HG03064 (cell line): ENCODE measurements at regions not wholly inside any gene's neighbourhood (a gene's known extent, or its start where the extent isn't known, plus 50 kb on each side); places are given as distances from the start of the nearest gene placed in this dataset.

ENCODE experiments used
- ATAC-seq: cut with Tn5 transposase; IDR thresholded peaks from one replicate; pipeline ENCODE4 v1.9.1; 2021; ENCODE audit warnings: low read depth; ENCODE audit not compliant: unreplicated experiment

GRCh38 chr13:73497430-73497829 lies 438.6 kb downstream of the KLF5 start:
- no peak for ATAC-seq

GRCh38 chr13:73496711-73497110 lies 437.9 kb downstream of the KLF5 start:
- no peak for ATAC-seq

GRCh38 chr13:73492811-73493210 lies 434.0 kb downstream of the KLF5 start:
- no peak for ATAC-seq

GRCh38 chr13:73482556-73482955 lies 423.8 kb downstream of the KLF5 start:
- no peak for ATAC-seq

- no peak for ATAC-seq
These were observed 423.2 kb downstream of the KLF5 start for GRCh38 chr13:73481886-73482445.

GRCh38 chr13:73480779-73481559 lies 422.2 kb downstream of the KLF5 start:
- ATAC-seq = no peak

- no peak for ATAC-seq
These were observed 421.1 kb downstream of the KLF5 start for GRCh38 chr13:73479856-73480255.

GRCh38 chr13:73479351-73479750 lies 420.5 kb downstream of the KLF5 start:
- no peak for ATAC-seq

- no peak for ATAC-seq
These were observed 418.6 kb downstream of the KLF5 start for GRCh38 chr13:73477441-73477840.

GRCh38 chr13:73473016-73473415 lies 414.2 kb downstream of the KLF5 start:
- ATAC-seq = no peak

- no peak for ATAC-seq
These were observed 408.3 kb downstream of the KLF5 start for GRCh38 chr13:73467125-73467524.

GRCh38 chr13:73466561-73466960 lies 407.8 kb downstream of the KLF5 start:
- no peak for ATAC-seq

- ATAC-seq = no peak
These were observed 406.8 kb downstream of the KLF5 start for GRCh38 chr13:73465617-73465971.

- ATAC-seq = no peak
These were observed 406.2 kb downstream of the KLF5 start for GRCh38 chr13:73464758-73465616.

GRCh38 chr13:73462241-73462640 lies 403.4 kb downstream of the KLF5 start:
- ATAC-seq = no peak

- no peak for ATAC-seq
These were observed 392.6 kb downstream of the KLF5 start for GRCh38 chr13:73451221-73452029.

GRCh38 chr13:73450583-73450982 lies 391.8 kb downstream of the KLF5 start:
- no peak for ATAC-seq

GRCh38 chr13:73449252-73449651 lies 390.4 kb downstream of the KLF5 start:
- ATAC-seq = no peak

- ATAC-seq = no peak
These were observed 381.6 kb downstream of the KLF5 start for GRCh38 chr13:73440296-73440895.

- no peak for ATAC-seq
These were observed 375.1 kb downstream of the KLF5 start for GRCh38 chr13:73433890-73434289.
